WTC11 (cell line): ENCODE measurements at regions not wholly inside any gene's neighbourhood (a gene's known extent, or its start where the extent isn't known, plus 50 kb on each side); places are given as distances from the start of the nearest gene placed in this dataset.

Source experiments
- ATAC-seq: fragments of 200-7000 bp; cut with Tn5 transposase; 2 replicates; pipeline ENCODE4 v1.10.0; 2021; ENCODE audit warnings: mild to moderate bottlenecking, moderate library complexity
- CTCF ChIA-PET: fragments of 300-600 bp; sonication (Branson Sonifier 250); formaldehyde crosslinking; loops from one replicate; lab custom pipeline; 2021; ENCODE audit warnings: antibody characterized with exemption; lab: Charles Lee
- POLR2A ChIA-PET: fragments of 350-600 bp; sonication (Branson Sonifier 250); formaldehyde crosslinking; loops from one replicate; lab custom pipeline; 2021; ENCODE audit warnings: antibody characterized with exemption; lab: Charles Lee
- DNase-seq: peaks from one replicate; pipeline ENCODE4 v3.0.0; 2021; ENCODE audit warnings: low spot score
- H3K27ac Mint-ChIP-seq: 2 replicates; pipeline ENCODE4 v1.8.0; 2021; ENCODE audit warnings: mixed read lengths
- H3K27me3 Mint-ChIP-seq: 2 replicates; pipeline ENCODE4 v1.8.0; 2021; ENCODE audit warnings: low read depth, mild to moderate bottlenecking, moderate library complexity, mixed read lengths
- H3K36me3 Mint-ChIP-seq: 2 replicates; pipeline ENCODE4 v1.8.0; 2021; ENCODE audit warnings: mixed read lengths
- H3K4me1 Mint-ChIP-seq: 2 replicates; pipeline ENCODE4 v1.8.0; 2022; ENCODE audit warnings: mixed read lengths
- H3K4me3 Mint-ChIP-seq: 2 replicates; pipeline ENCODE4 v1.8.0; 2021; ENCODE audit warnings: mild to moderate bottlenecking, moderate library complexity, mixed read lengths
- H3K9me3 Mint-ChIP-seq: 2 replicates; pipeline ENCODE4 v1.8.0; 2021; ENCODE audit warnings: mixed read lengths
- ELF4 ChIP-seq: sonication (generic); formaldehyde crosslinking; IDR thresholded peaks from 2 replicates; pipeline ENCODE4 v1.8.1; 2022; ENCODE audit warnings: low read depth, mild to moderate bottlenecking, moderate library complexity, missing genetic modification reagents
- FOXP4 ChIP-seq: sonication (generic); formaldehyde crosslinking; IDR thresholded peaks from 2 replicates; pipeline ENCODE4 v1.8.0; 2022; ENCODE audit warnings: mild to moderate bottlenecking, missing genetic modification reagents
- HMGXB4 ChIP-seq: sonication (generic); formaldehyde crosslinking; IDR thresholded peaks from 2 replicates; pipeline ENCODE4 v1.8.1; 2023; ENCODE audit warnings: mild to moderate bottlenecking, moderate library complexity, missing genetic modification reagents
- IRF2 ChIP-seq: sonication (generic); formaldehyde crosslinking; IDR thresholded peaks from 2 replicates; pipeline ENCODE4 v1.8.0; 2022; ENCODE audit warnings: low read depth, missing genetic modification reagents, borderline replicate concordance
- MYBL2 ChIP-seq: sonication (generic); formaldehyde crosslinking; IDR thresholded peaks from 2 replicates; pipeline ENCODE4 v1.8.1; 2023; ENCODE audit warnings: mild to moderate bottlenecking, moderate library complexity, missing genetic modification reagents
- NFE2L1 ChIP-seq: sonication (generic); formaldehyde crosslinking; IDR thresholded peaks from 2 replicates; pipeline ENCODE4 v1.8.1; 2023; ENCODE audit warnings: missing genetic modification reagents
- PRDM15 ChIP-seq: sonication (generic); formaldehyde crosslinking; IDR thresholded peaks from 2 replicates; pipeline ENCODE4 v1.8.0; 2022; ENCODE audit warnings: missing genetic modification reagents
- PRRX2 ChIP-seq: fragments of 250-450 bp; sonication (Bioruptor Pico); IDR thresholded peaks from 2 replicates; pipeline ENCODE4 v1.8.0; 2021; ENCODE audit warnings: mild to moderate bottlenecking
- RELA ChIP-seq: sonication (generic); formaldehyde crosslinking; IDR thresholded peaks from 2 replicates; pipeline ENCODE4 v1.8.1; 2022; ENCODE audit warnings: missing genetic modification reagents, mild to moderate bottlenecking, borderline replicate concordance
- SOX15 ChIP-seq: fragments of 250-450 bp; sonication (Bioruptor Pico); IDR thresholded peaks from 2 replicates; pipeline ENCODE4 v1.9.0; 2021; ENCODE audit warnings: mild to moderate bottlenecking
- ZBTB21 ChIP-seq: sonication (generic); formaldehyde crosslinking; IDR thresholded peaks from 2 replicates; pipeline ENCODE4 v1.8.1; 2023; ENCODE audit warnings: mild to moderate bottlenecking, missing genetic modification reagents, borderline replicate concordance
- ZMAT4 ChIP-seq: fragments of 250-450 bp; sonication (Bioruptor Pico); IDR thresholded peaks from 2 replicates; pipeline ENCODE4 v1.9.0; 2021; ENCODE audit warnings: mild to moderate bottlenecking
- ZNF423 ChIP-seq: fragments of 250-450 bp; sonication (Bioruptor Pico); IDR thresholded peaks from 2 replicates; pipeline ENCODE4 v2.1.2; 2022; ENCODE audit warnings: mild to moderate bottlenecking, moderate library complexity
- ZNF425 ChIP-seq: fragments of 250-450 bp; sonication (Bioruptor Pico); conservative IDR thresholded peaks from 2 replicates; pipeline ENCODE4 v1.9.0; 2021; ENCODE audit warnings: mild to moderate bottlenecking
- TF ChIP-seq, protein P1 (sequence below): sonication (generic); formaldehyde crosslinking; IDR thresholded peaks from 2 replicates; pipeline ENCODE4 v1.8.1; 2022; ENCODE audit warnings: mild to moderate bottlenecking, missing genetic modification reagents, moderate library complexity, borderline replicate concordance
- TF ChIP-seq, protein P2 (sequence below): sonication (generic); formaldehyde crosslinking; IDR thresholded peaks from 2 replicates; pipeline ENCODE4 v1.8.1; 2023; ENCODE audit warnings: mild to moderate bottlenecking, missing genetic modification reagents

- Mint-ChIP-seq H3K36me3 (peaks cover 61% of the 10 kb centered on the region), H3K9me3 (peaks cover 84% of the 10 kb centered on the region), H3K27ac (no peak overlapping the region), H3K27me3 (no peaks in the 10 kb centered on the region; the same call in none of the 2 replicates), H3K4me3 (no peak overlapping the region), H3K4me1 (no peaks in the 10 kb centered on the region)
- no peak for DNase-seq
- no peak for TF ChIP-seq ZNF423 (CRISPR knock-in tag)
- no peak for TF ChIP-seq HMGXB4 (CRISPR knock-in tag)
- no peak for TF ChIP-seq PRRX2 (CRISPR knock-in tag)
- no peak for ATAC-seq
- POLR2A ChIA-PET, result no interaction called here
- CTCF ChIA-PET, result no interaction called here
Measured at GRCh38 chr20:55745840-55746239, 259.5 kb downstream of the CBLN4 start.

DNA sequence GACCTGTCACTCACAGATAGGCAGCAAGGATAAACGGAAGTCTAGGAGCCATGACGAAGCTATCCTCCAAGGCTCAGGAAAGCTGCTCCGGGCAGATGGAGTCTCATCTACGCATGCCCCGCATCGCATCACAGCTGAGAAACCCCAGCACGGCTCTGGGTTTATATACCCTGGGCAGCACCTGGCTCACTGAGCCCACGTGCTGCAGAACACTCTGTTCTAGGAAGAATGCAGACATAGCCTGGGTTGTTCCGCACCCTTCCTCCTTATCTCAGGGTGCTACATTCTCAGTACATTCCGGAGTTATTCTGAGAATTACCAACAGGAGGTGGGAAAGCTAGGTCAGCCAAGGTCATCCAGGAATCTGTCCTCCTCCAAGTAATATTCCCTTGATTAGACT is 260.4 kb downstream of the CBLN4 start:
- no peaks in the 10 kb centered on the region; the same call in none of the 2 replicates for H3K27me3 Mint-ChIP-seq
- TF ChIP-seq ELF4 (no peak), RELA (CRISPR knock-in tag) (no peak), NFE2L1 (no peak), SOX15 (CRISPR knock-in tag) (no peak), ZMAT4 (CRISPR knock-in tag) (no peak), PRDM15 (CRISPR knock-in tag) (no peak), IRF2 (no peak), MYBL2 (CRISPR knock-in tag) (no peak), FOXP4 (CRISPR knock-in tag) (no peak), ZBTB21 (CRISPR knock-in tag) (no peak), ZNF425 (no peak)
- TF ChIP-seq, protein P1, sequence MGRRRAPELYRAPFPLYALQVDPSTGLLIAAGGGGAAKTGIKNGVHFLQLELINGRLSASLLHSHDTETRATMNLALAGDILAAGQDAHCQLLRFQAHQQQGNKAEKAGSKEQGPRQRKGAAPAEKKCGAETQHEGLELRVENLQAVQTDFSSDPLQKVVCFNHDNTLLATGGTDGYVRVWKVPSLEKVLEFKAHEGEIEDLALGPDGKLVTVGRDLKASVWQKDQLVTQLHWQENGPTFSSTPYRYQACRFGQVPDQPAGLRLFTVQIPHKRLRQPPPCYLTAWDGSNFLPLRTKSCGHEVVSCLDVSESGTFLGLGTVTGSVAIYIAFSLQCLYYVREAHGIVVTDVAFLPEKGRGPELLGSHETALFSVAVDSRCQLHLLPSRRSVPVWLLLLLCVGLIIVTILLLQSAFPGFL (CRISPR knock-in tag), result no peak
- TF ChIP-seq, protein P2, sequence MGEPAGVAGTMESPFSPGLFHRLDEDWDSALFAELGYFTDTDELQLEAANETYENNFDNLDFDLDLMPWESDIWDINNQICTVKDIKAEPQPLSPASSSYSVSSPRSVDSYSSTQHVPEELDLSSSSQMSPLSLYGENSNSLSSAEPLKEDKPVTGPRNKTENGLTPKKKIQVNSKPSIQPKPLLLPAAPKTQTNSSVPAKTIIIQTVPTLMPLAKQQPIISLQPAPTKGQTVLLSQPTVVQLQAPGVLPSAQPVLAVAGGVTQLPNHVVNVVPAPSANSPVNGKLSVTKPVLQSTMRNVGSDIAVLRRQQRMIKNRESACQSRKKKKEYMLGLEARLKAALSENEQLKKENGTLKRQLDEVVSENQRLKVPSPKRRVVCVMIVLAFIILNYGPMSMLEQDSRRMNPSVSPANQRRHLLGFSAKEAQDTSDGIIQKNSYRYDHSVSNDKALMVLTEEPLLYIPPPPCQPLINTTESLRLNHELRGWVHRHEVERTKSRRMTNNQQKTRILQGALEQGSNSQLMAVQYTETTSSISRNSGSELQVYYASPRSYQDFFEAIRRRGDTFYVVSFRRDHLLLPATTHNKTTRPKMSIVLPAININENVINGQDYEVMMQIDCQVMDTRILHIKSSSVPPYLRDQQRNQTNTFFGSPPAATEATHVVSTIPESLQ (CRISPR knock-in tag), result no peak
- H3K27ac Mint-ChIP-seq, result no peak overlapping the region
- no peaks in the 10 kb centered on the region for H3K4me1 Mint-ChIP-seq
- peaks cover 89% of the 10 kb centered on the region for H3K9me3 Mint-ChIP-seq
- peaks cover 66% of the 10 kb centered on the region for H3K36me3 Mint-ChIP-seq
- ChIA-PET CTCF (no interaction called here), POLR2A (no interaction called here)
- H3K4me3 Mint-ChIP-seq, result no peak overlapping the region
- DNase-seq, result no peak
- ATAC-seq, result no peak
